IPS-18c (cell line): ENCODE measurements at regions not wholly inside any gene's neighbourhood (a gene's known extent, or its start where the extent isn't known, plus 50 kb on each side); places are given as distances from the start of the nearest gene placed in this dataset.

Experiments
- H3K4me3 ChIP-seq: 2 replicates; pipeline ENCODE4 v1.7.0; 2013; ENCODE audit warnings: low read depth, mild to moderate bottlenecking, low read length, moderate library complexity; ENCODE audit not compliant: insufficient read depth
- H3K9me3 ChIP-seq: one replicate; pipeline ENCODE4 v1.6.1; 2013; ENCODE audit warnings: mild to moderate bottlenecking, low read length, moderate library complexity; ENCODE audit not compliant: control insufficient read depth, insufficient read depth

- no peak overlapping the region for H3K4me3 ChIP-seq
- H3K9me3 ChIP-seq = no peaks in the 10 kb centered on the region
Measured at GRCh38 chrX:20373063-20373462, 106.4 kb upstream of the RPS6KA3 start.

GRCh38 chrX:20372533-20372932, 105.8 kb upstream of the RPS6KA3 start:
- H3K4me3 ChIP-seq = no peak overlapping the region
- peaks cover 3% of the 10 kb centered on the region for H3K9me3 ChIP-seq

- Histone ChIP-seq H3K4me3 (no peak overlapping the region), H3K9me3 (peaks cover 3% of the 10 kb centered on the region)
Measured at GRCh38 chrX:20369468-20369867, 102.8 kb upstream of the RPS6KA3 start.

GRCh38 chrX:20364238-20364637, 97.5 kb upstream of the RPS6KA3 start:
- Histone ChIP-seq H3K4me3 (no peak overlapping the region), H3K9me3 (peaks cover 5% of the 10 kb centered on the region)

GRCh38 chrX:20363275-20363674, 96.6 kb upstream of the RPS6KA3 start:
- H3K4me3 ChIP-seq = no peak overlapping the region
- H3K9me3 ChIP-seq = peaks cover 8% of the 10 kb centered on the region

- no peak overlapping the region for H3K4me3 ChIP-seq
- H3K9me3 ChIP-seq = peaks cover 5% of the 10 kb centered on the region
Measured at GRCh38 chrX:20362268-20363267, 95.9 kb upstream of the RPS6KA3 start.

GRCh38 chrX:20361890-20362262, 95.2 kb upstream of the RPS6KA3 start:
- no peak overlapping the region for H3K4me3 ChIP-seq
- H3K9me3 ChIP-seq = peaks cover 7% of the 10 kb centered on the region

GRCh38 chrX:20361081-20361889, 94.6 kb upstream of the RPS6KA3 start:
- H3K4me3 ChIP-seq = no peak overlapping the region
- peaks cover 7% of the 10 kb centered on the region for H3K9me3 ChIP-seq

GRCh38 chrX:20355187-20355586, 88.5 kb upstream of the RPS6KA3 start:
- Histone ChIP-seq H3K9me3 (peaks cover 10% of the 10 kb centered on the region), H3K4me3 (no peak overlapping the region)

GRCh38 chrX:20354505-20354904, 87.8 kb upstream of the RPS6KA3 start:
- Histone ChIP-seq H3K9me3 (peaks cover 10% of the 10 kb centered on the region), H3K4me3 (no peak overlapping the region)

GRCh38 chrX:20352935-20353336, 86.2 kb upstream of the RPS6KA3 start:
- H3K4me3 ChIP-seq = no peak overlapping the region

GRCh38 chrX:20352504-20352903, 85.8 kb upstream of the RPS6KA3 start:
- Histone ChIP-seq H3K4me3 (no peak overlapping the region), H3K9me3 (peaks cover 7% of the 10 kb centered on the region)

More at GRCh38 chrX:20352935-20353336, 86.2 kb upstream of the RPS6KA3 start:
- peaks cover 7% of the 10 kb centered on the region for H3K9me3 ChIP-seq

GRCh38 chrX:20350596-20350995, 83.9 kb upstream of the RPS6KA3 start:
- H3K9me3 ChIP-seq = peaks cover 5% of the 10 kb centered on the region
- H3K4me3 ChIP-seq = no peak overlapping the region

GRCh38 chrX:20348139-20348538, 81.4 kb upstream of the RPS6KA3 start:
- Histone ChIP-seq H3K9me3 (peaks cover 5% of the 10 kb centered on the region), H3K4me3 (no peak overlapping the region)

GRCh38 chrX:20347481-20347880, 80.8 kb upstream of the RPS6KA3 start:
- H3K4me3 ChIP-seq = no peak overlapping the region
- peaks cover 8% of the 10 kb centered on the region for H3K9me3 ChIP-seq

GRCh38 chrX:20333672-20334071, 67.0 kb upstream of the RPS6KA3 start:
- no peaks in the 10 kb centered on the region for H3K9me3 ChIP-seq
- H3K4me3 ChIP-seq = no peak overlapping the region

GRCh38 chrX:20330545-20330944, 63.8 kb upstream of the RPS6KA3 start:
- H3K4me3 ChIP-seq = no peak overlapping the region

GRCh38 chrX:20329435-20329834, 62.7 kb upstream of the RPS6KA3 start:
- H3K9me3 ChIP-seq = no peaks in the 10 kb centered on the region

More at GRCh38 chrX:20330545-20330944, 63.8 kb upstream of the RPS6KA3 start:
- no peaks in the 10 kb centered on the region for H3K9me3 ChIP-seq

More at GRCh38 chrX:20329435-20329834, 62.7 kb upstream of the RPS6KA3 start:
- H3K4me3 ChIP-seq = no peak overlapping the region
